ENCODE measurements at regions not wholly inside any gene's neighbourhood (a gene's known extent, or its start where the extent isn't known, plus 50 kb on each side); places are given as distances from the start of the nearest gene placed in this dataset.

DNA sequence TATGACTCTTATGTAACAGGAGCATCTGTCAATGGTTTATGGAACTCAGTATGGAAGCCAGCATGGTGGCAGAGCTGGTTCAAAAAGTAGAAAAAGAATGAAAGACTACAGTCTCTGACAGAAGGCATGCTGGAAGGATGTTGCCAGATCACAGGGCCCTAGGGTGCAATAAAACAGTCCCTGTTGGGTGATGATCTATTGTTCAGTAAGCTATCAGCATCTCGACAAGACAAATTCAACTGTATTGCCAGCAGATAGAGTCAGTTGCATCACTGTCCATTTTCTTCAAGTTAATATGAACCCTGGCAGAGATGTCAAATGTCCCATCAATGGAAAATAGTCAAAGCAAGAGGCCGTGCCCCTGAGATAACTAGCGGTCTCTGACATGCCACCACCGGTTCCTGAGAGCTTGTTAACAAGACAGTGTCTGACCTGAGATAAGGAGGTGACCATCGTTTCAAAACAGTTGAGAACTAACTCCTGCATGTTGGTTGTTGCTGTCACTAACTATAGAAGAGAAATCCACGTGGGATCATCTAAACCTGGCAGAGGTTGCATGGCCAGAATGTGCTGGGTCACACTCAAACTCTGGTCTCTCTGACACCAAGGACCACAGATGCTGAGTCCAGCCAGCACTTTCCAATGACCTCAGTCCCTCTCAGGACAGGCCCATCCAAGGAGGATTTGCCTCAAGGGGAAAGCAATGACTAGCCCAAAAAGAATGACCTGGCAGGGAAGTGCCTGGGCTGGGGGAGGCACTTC lies 125.9 kb downstream of the RIPK4 start:
- no peak for ATAC-seq
- Histone ChIP-seq H3K9me3 (ENCODE audit: control insufficient read depth, insufficient read depth, low read length) (no peaks in the 10 kb centered on the region), H3K27me3 (ENCODE audit: control insufficient read depth, insufficient read depth, low read length) (no peaks in the 10 kb centered on the region), H3K36me3 (ENCODE audit: control insufficient read depth, insufficient read depth, low read length) (no peaks in the 10 kb centered on the region), H3K27ac (ENCODE audit: low read length) (no peak overlapping the region), H3K4me1 (ENCODE audit: control insufficient read depth, insufficient read depth, low read length) (no peaks in the 10 kb centered on the region), H3K4me3 (ENCODE audit: low read length) (no peak overlapping the region)
- H3K27ac Mint-ChIP-seq = no peak overlapping the region
- no peak overlapping the region for H3K4me3 Mint-ChIP-seq
- TF ChIP-seq, protein P1, sequence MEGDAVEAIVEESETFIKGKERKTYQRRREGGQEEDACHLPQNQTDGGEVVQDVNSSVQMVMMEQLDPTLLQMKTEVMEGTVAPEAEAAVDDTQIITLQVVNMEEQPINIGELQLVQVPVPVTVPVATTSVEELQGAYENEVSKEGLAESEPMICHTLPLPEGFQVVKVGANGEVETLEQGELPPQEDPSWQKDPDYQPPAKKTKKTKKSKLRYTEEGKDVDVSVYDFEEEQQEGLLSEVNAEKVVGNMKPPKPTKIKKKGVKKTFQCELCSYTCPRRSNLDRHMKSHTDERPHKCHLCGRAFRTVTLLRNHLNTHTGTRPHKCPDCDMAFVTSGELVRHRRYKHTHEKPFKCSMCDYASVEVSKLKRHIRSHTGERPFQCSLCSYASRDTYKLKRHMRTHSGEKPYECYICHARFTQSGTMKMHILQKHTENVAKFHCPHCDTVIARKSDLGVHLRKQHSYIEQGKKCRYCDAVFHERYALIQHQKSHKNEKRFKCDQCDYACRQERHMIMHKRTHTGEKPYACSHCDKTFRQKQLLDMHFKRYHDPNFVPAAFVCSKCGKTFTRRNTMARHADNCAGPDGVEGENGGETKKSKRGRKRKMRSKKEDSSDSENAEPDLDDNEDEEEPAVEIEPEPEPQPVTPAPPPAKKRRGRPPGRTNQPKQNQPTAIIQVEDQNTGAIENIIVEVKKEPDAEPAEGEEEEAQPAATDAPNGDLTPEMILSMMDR (IDR thresholded peaks at IDR 0.05) = no peak
- WGBS (ENCODE audit: insufficient coverage) = 77% methylated on average over 6 of the region's 6 CpGs
- H3K4me1 Mint-ChIP-seq = no peaks in the 10 kb centered on the region
- peaks cover 0 to 2% of the 10 kb centered on the region in 2 donors for H3K9me3 Mint-ChIP-seq
- intact Hi-C loops (cut with micrococcal nuclease) = no loop called here
- peaks cover 18 to 23% of the 10 kb centered on the region in 2 donors for H3K27me3 Mint-ChIP-seq (ENCODE audit: low read depth in 2 of 2)
- no peak for DNase-seq
- H3K36me3 Mint-ChIP-seq = no peaks in the 10 kb centered on the region

- Mint-ChIP-seq H3K4me3 (no peak overlapping the region), H3K27ac (no peak overlapping the region), H3K9me3 (peaks cover 0 to 6% of the 10 kb centered on the region in 2 donors), H3K4me1 (no peaks in the 10 kb centered on the region), H3K36me3 (no peaks in the 10 kb centered on the region), H3K27me3 (ENCODE audit: low read depth in 2 of 2) (peaks cover 21 to 23% of the 10 kb centered on the region in 2 donors)
- no peaks in the 10 kb centered on the region for H3K9me3 ChIP-seq (ENCODE audit: control insufficient read depth, insufficient read depth, low read length)
- DNase-seq (no peak), ATAC-seq (no peak)
- TF ChIP-seq, protein P1 (IDR thresholded peaks at IDR 0.05) = no peak
- H3K36me3 ChIP-seq (ENCODE audit: control insufficient read depth, insufficient read depth, low read length) = no peaks in the 10 kb centered on the region
- H3K4me1 ChIP-seq (ENCODE audit: control insufficient read depth, insufficient read depth, low read length) = no peaks in the 10 kb centered on the region
- no peaks in the 10 kb centered on the region for H3K27me3 ChIP-seq (ENCODE audit: control insufficient read depth, insufficient read depth, low read length)
- WGBS (ENCODE audit: insufficient coverage) = 92% methylated on average over 5 of the region's 5 CpGs
- intact Hi-C loops (cut with micrococcal nuclease) = no loop called here
- no peak overlapping the region for H3K4me3 ChIP-seq (ENCODE audit: low read length)
- no peak overlapping the region for H3K27ac ChIP-seq (ENCODE audit: low read length)
Measured at GRCh38 chr21:41639766-41640165, 127.1 kb downstream of the RIPK4 start.

GRCh38 chr21:41639336-41639735 lies 127.5 kb downstream of the RIPK4 start:
- TF ChIP-seq, protein P1 (IDR thresholded peaks at IDR 0.05) = no peak
- intact Hi-C loops (cut with micrococcal nuclease) = no loop called here

More at GRCh38 chr21:41639336-41639735, 127.5 kb downstream of the RIPK4 start:
- Histone ChIP-seq H3K4me1 (ENCODE audit: control insufficient read depth, insufficient read depth, low read length) (no peaks in the 10 kb centered on the region), H3K9me3 (ENCODE audit: control insufficient read depth, insufficient read depth, low read length) (no peaks in the 10 kb centered on the region), H3K27me3 (ENCODE audit: control insufficient read depth, insufficient read depth, low read length) (no peaks in the 10 kb centered on the region), H3K36me3 (ENCODE audit: control insufficient read depth, insufficient read depth, low read length) (no peaks in the 10 kb centered on the region), H3K4me3 (ENCODE audit: low read length) (no peak overlapping the region), H3K27ac (ENCODE audit: low read length) (no peak overlapping the region)
- no peaks in the 10 kb centered on the region for H3K4me1 Mint-ChIP-seq
- no peak for DNase-seq
- no peak for ATAC-seq
- H3K4me3 Mint-ChIP-seq = no peak overlapping the region
- H3K27me3 Mint-ChIP-seq (ENCODE audit: low read depth in 2 of 2) = peaks cover 21 to 23% of the 10 kb centered on the region in 2 donors
- H3K9me3 Mint-ChIP-seq = peaks cover 0 to 6% of the 10 kb centered on the region in 2 donors
- no peaks in the 10 kb centered on the region for H3K36me3 Mint-ChIP-seq
- 82% methylated on average over 10 of the region's 10 CpGs for WGBS (ENCODE audit: insufficient coverage)
- no peak overlapping the region for H3K27ac Mint-ChIP-seq
